ENCODE measurements at regions not wholly inside any gene's neighbourhood (a gene's known extent, or its start where the extent isn't known, plus 50 kb on each side); places are given as distances from the start of the nearest gene placed in this dataset.

- no peak for TF ChIP-seq POLR2A (IDR thresholded peaks at IDR 0.05)
- TF ChIP-seq CTCF (IDR thresholded peaks at IDR 0.05), result no peak
Observed at GRCh38 chr3:168870892-168871291, 775.2 kb upstream of the GOLIM4 start.

Measured in adrenal gland (tissue), 5 donors.